Skin epidermis (tissue), 12 donors: ENCODE measurements at regions not wholly inside any gene's neighbourhood (a gene's known extent, or its start where the extent isn't known, plus 50 kb on each side); places are given as distances from the start of the nearest gene placed in this dataset.
"Not testable (repeated sequence)": the region's sequence is repeated elsewhere in the genome, so short reads cannot be mapped to it uniquely, and the experiment has no call there.

ENCODE experiments used
- H3K27ac ChIP-seq, 21 experiments: fragments of 200-600 bp; sonication (generic) in 11 of 21; one replicate each; pipeline ENCODE4 v1.5.0; 2020; ENCODE audit warnings: mild to moderate bottlenecking in 3 of 21, inconsistent platforms in 2 of 21, moderate library complexity in 2 of 21
- H3K4me3 ChIP-seq, 7 experiments: fragments of 200-600 bp; sonication (generic) in 2 of 7; one replicate each; pipeline ENCODE4 v1.5.0; 2020; ENCODE audit warnings: inconsistent platforms in 2 of 7, mild to moderate bottlenecking in 2 of 7, moderate library complexity in 1 of 7

- H3K27ac ChIP-seq, result no peak overlapping the region
- H3K4me3 ChIP-seq, result no peak overlapping the region
These were observed 136.9 kb downstream of the KCNJ12 start for GRCh38 chr17:21513012-21513570.

GRCh38 chr17:21514567-21514966 lies 138.4 kb downstream of the KCNJ12 start:
- not testable (repeated sequence) for H3K4me3 ChIP-seq, H3K27ac ChIP-seq

- H3K27ac ChIP-seq, result no peak overlapping the region
These were observed 141.6 kb downstream of the KCNJ12 start for GRCh38 chr17:21517538-21518293.

GRCh38 chr17:21522755-21523336 lies 146.7 kb downstream of the KCNJ12 start:
- H3K4me3 ChIP-seq, result no peak overlapping the region
- no peak overlapping the region for H3K27ac ChIP-seq

More at GRCh38 chr17:21517538-21518293, 141.6 kb downstream of the KCNJ12 start:
- H3K4me3 ChIP-seq, result no peak overlapping the region

GRCh38 chr17:21523497-21524210 lies 147.5 kb downstream of the KCNJ12 start:
- H3K27ac ChIP-seq, result no peak overlapping the region
- no peak overlapping the region for H3K4me3 ChIP-seq

GRCh38 chr17:21524211-21524591 lies 148.0 kb downstream of the KCNJ12 start:
- no peak overlapping the region for H3K4me3 ChIP-seq
- H3K27ac ChIP-seq, result no peak overlapping the region

GRCh38 chr17:21525464-21526130 lies 149.4 kb downstream of the KCNJ12 start:
- H3K4me3 ChIP-seq, result no peak overlapping the region
- no peak overlapping the region for H3K27ac ChIP-seq

- Histone ChIP-seq H3K27ac (no peak overlapping the region), H3K4me3 (no peak overlapping the region)
These were observed 152.0 kb downstream of the KCNJ12 start for GRCh38 chr17:21528031-21528695.

GRCh38 chr17:21530311-21530710 lies 154.2 kb downstream of the KCNJ12 start:
- no peak overlapping the region for H3K27ac ChIP-seq
- H3K4me3 ChIP-seq, result no peak overlapping the region

GRCh38 chr17:21530841-21531240 lies 154.7 kb downstream of the KCNJ12 start:
- H3K27ac ChIP-seq, result no peak overlapping the region

GRCh38 chr17:21532763-21533385 lies 156.7 kb downstream of the KCNJ12 start:
- H3K27ac ChIP-seq, result no peak overlapping the region

More at GRCh38 chr17:21530841-21531240, 154.7 kb downstream of the KCNJ12 start:
- no peak overlapping the region for H3K4me3 ChIP-seq

GRCh38 chr17:21535686-21536375 lies 156.5 kb upstream of the KCNJ18 start:
- Histone ChIP-seq H3K4me3 (no peak overlapping the region), H3K27ac (no peak overlapping the region)

More at GRCh38 chr17:21532763-21533385, 156.7 kb downstream of the KCNJ12 start:
- H3K4me3 ChIP-seq, result no peak overlapping the region

GRCh38 chr17:21537302-21537701 lies 155.0 kb upstream of the KCNJ18 start:
- Histone ChIP-seq H3K27ac (no peak overlapping the region), H3K4me3 (no peak overlapping the region)

GRCh38 chr17:21538615-21539014 lies 153.7 kb upstream of the KCNJ18 start:
- Histone ChIP-seq H3K27ac (no peak overlapping the region), H3K4me3 (no peak overlapping the region)

- no peak overlapping the region for H3K4me3 ChIP-seq
- H3K27ac ChIP-seq, result no peak overlapping the region
These were observed 153.2 kb upstream of the KCNJ18 start for GRCh38 chr17:21539146-21539545.

GRCh38 chr17:21540502-21540901 lies 151.8 kb upstream of the KCNJ18 start:
- Histone ChIP-seq H3K4me3 (no peak overlapping the region), H3K27ac (no peak overlapping the region)

- Histone ChIP-seq H3K27ac (no peak overlapping the region), H3K4me3 (no peak overlapping the region)
These were observed 150.3 kb upstream of the KCNJ18 start for GRCh38 chr17:21542070-21542469.

GRCh38 chr17:21542991-21543390 lies 149.3 kb upstream of the KCNJ18 start:
- H3K4me3 ChIP-seq, result no peak overlapping the region
- H3K27ac ChIP-seq, result no peak overlapping the region
